ENCODE measurements at regions not wholly inside any gene's neighbourhood (a gene's known extent, or its start where the extent isn't known, plus 50 kb on each side); places are given as distances from the start of the nearest gene placed in this dataset.

DNA sequence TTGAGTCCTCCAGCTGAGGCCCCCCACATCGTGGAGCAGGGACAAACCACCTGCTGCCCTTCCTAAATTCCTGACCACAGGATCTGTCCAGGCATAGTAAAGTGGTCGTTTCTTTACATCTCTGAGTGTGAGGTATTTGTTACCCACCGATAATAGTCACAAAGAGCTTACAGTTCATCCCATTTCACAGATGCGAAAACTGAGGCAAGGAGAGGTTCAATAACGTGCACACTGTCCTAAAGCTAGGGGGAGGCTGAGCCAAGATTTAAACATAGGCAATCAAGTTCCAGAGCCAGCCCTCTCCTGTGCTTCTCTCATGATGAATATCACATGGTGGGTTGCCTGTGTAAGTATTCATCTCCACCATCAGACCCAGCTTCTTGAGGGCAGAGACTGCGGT, 135.4 kb downstream of the CCT6B start:
- in situ Hi-C loops (cut with MboI) = no loop called here
- H3K4me2 ChIP-seq (ENCODE audit: unreplicated experiment) = no peak overlapping the region
- H3K4me3 ChIP-seq = no peak overlapping the region
- H3K9ac ChIP-seq = no peak overlapping the region
- no peaks in the 10 kb centered on the region; the same call in 1 of the 2 replicates for H3K27me3 ChIP-seq (replicated peaks; ENCODE audit: insufficient read depth)
- H3K9me2 ChIP-seq (ENCODE audit: insufficient read depth) = no peaks in the 10 kb centered on the region
- no peaks in the 10 kb centered on the region for H4K20me1 ChIP-seq (ENCODE audit: insufficient read depth)
- H3K79me2 ChIP-seq (ENCODE audit: insufficient read depth) = no peaks in the 10 kb centered on the region
- 49 to 55% methylated on average over 6 of the region's 6 CpGs for WGBS, 2 experiments (ENCODE audit: low coverage in 1 of 2, low lambda C conversion rate in 2 of 2, missing lambda C conversion rate in 2 of 2)
- no peaks in the 10 kb centered on the region for H3F3A ChIP-seq (ENCODE audit: insufficient read depth)
- TF ChIP-seq EZH2phosphoT487 (IDR thresholded peaks at IDR 0.05; ENCODE audit: insufficient read depth, low read depth) (no peak), EZH2 (IDR thresholded peaks at IDR 0.05; ENCODE audit: insufficient read depth, poor library complexity, severe bottlenecking) (no peak)
- H3K4me1 ChIP-seq (ENCODE audit: insufficient read depth) = no peaks in the 10 kb centered on the region
- no peak for DNase-seq
- H3K36me3 ChIP-seq (ENCODE audit: low read depth) = no peaks in the 10 kb centered on the region
- H3K27ac ChIP-seq = no peak overlapping the region
- no peaks in the 10 kb centered on the region for H3K9me3 ChIP-seq (ENCODE audit: low read depth)
- no peak overlapping the region for H2AFZ ChIP-seq

DNA sequence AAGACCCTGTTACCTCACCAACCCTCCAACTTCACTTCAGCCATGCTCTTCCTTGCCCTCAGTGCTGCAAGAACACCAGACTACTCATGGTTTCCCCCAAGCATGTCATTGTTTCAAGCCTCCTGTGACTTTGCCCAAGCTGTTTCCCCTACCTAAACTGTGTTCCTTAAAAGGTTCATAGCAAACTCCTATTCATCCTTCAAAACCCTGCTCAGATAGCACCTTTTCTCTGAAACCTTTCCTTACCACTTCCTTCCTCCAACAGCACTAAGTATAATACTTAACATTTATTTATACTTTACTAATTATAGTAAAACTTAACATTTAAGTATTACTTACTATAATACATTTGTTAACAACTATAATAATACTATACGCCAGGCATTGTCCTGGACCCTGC, 136.2 kb downstream of the CCT6B start:
- 55 to 58% methylated on average over 1 of the region's 1 CpG for WGBS, 2 experiments (ENCODE audit: low coverage in 1 of 2, low lambda C conversion rate in 2 of 2, missing lambda C conversion rate in 2 of 2)
- TF ChIP-seq EZH2 (IDR thresholded peaks at IDR 0.05; ENCODE audit: insufficient read depth, poor library complexity, severe bottlenecking) = no peak
- no peak for TF ChIP-seq EZH2phosphoT487 (IDR thresholded peaks at IDR 0.05; ENCODE audit: insufficient read depth, low read depth)

GRCh38 chr17:34823023-34823422, 138.2 kb downstream of the CCT6B start:
- no peak overlapping the region for H2AFZ ChIP-seq
- no peaks in the 10 kb centered on the region for H4K20me1 ChIP-seq (ENCODE audit: insufficient read depth)
- H3K9ac ChIP-seq = no peak overlapping the region
- no peak overlapping the region for H3K4me3 ChIP-seq
- no peak overlapping the region for H3K27ac ChIP-seq
- TF ChIP-seq EZH2 (IDR thresholded peaks at IDR 0.05; ENCODE audit: insufficient read depth, poor library complexity, severe bottlenecking) (no peak), EZH2phosphoT487 (IDR thresholded peaks at IDR 0.05; ENCODE audit: insufficient read depth, low read depth) (no peak)
- 20 to 27% methylated on average over 6 of the region's 6 CpGs for WGBS, 2 experiments (ENCODE audit: low coverage in 1 of 2, low lambda C conversion rate in 2 of 2, missing lambda C conversion rate in 2 of 2)
- H3K9me2 ChIP-seq (ENCODE audit: insufficient read depth) = no peaks in the 10 kb centered on the region
- H3K79me2 ChIP-seq (ENCODE audit: insufficient read depth) = no peaks in the 10 kb centered on the region
- no peaks in the 10 kb centered on the region for H3K36me3 ChIP-seq (ENCODE audit: low read depth)
- H3K27me3 ChIP-seq (replicated peaks; ENCODE audit: insufficient read depth) = no peaks in the 10 kb centered on the region; the same call in 1 of the 2 replicates
- H3K4me2 ChIP-seq (ENCODE audit: unreplicated experiment) = no peak overlapping the region
- in situ Hi-C loops (cut with MboI) = no loop called here
- no peaks in the 10 kb centered on the region for H3F3A ChIP-seq (ENCODE audit: insufficient read depth)
- no peak for DNase-seq
- no peaks in the 10 kb centered on the region for H3K9me3 ChIP-seq (ENCODE audit: low read depth)
- no peaks in the 10 kb centered on the region for H3K4me1 ChIP-seq (ENCODE audit: insufficient read depth)

More for the DNA sequence above, 136.2 kb downstream of the CCT6B start:
- Histone ChIP-seq H3K4me3 (no peak overlapping the region), H3F3A (ENCODE audit: insufficient read depth) (no peaks in the 10 kb centered on the region), H4K20me1 (ENCODE audit: insufficient read depth) (no peaks in the 10 kb centered on the region), H3K27ac (no peak overlapping the region), H3K4me2 (ENCODE audit: unreplicated experiment) (no peak overlapping the region), H3K9me3 (ENCODE audit: low read depth) (no peaks in the 10 kb centered on the region), H3K36me3 (ENCODE audit: low read depth) (no peaks in the 10 kb centered on the region), H3K9ac (no peak overlapping the region), H3K9me2 (ENCODE audit: insufficient read depth) (no peaks in the 10 kb centered on the region), H3K4me1 (ENCODE audit: insufficient read depth) (no peaks in the 10 kb centered on the region), H2AFZ (no peak overlapping the region), H3K79me2 (ENCODE audit: insufficient read depth) (no peaks in the 10 kb centered on the region), H3K27me3 (replicated peaks; ENCODE audit: insufficient read depth) (no peaks in the 10 kb centered on the region; the same call in 1 of the 2 replicates)
- no peak for DNase-seq
- in situ Hi-C loops (cut with MboI) = no loop called here

DNA sequence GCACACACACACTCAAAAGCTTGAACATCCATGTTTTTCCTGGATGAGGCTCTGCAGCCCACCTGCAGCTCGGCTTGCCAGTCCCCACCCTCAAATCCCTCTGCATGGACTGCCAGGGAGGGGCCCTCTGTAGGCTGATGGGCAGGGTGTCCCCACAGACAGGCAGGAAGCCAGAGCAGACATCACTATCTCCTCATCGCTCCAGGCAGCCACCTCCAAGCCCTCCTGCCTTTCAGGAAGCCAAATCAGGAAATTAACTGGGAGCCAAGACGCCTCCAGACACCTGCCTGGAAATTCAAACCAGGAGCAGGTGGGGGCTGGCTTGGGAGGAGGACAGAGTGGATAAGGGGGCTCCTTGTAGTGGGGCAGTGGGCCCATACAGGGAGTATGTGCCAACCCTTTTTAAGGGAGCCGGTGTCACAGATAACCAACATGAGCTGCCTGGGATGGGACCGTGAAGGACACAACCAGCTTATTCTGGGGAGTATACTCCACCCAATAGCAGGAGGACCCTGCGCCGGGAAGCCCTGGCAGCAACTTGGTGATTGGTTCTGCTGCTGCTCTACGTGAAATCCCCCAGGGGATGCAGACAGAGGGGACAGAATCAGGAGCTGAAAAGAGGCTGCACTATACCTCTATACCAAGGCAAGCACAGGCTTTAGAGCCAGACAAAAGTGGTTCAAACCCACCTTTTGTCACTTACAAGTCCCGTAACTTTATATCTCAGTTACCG, 139.1 kb downstream of the CCT6B start:
- Histone ChIP-seq H3K27me3 (replicated peaks; ENCODE audit: insufficient read depth) (no peaks in the 10 kb centered on the region; the same call in 1 of the 2 replicates), H4K20me1 (ENCODE audit: insufficient read depth) (no peaks in the 10 kb centered on the region), H3K79me2 (ENCODE audit: insufficient read depth) (no peaks in the 10 kb centered on the region), H3F3A (ENCODE audit: insufficient read depth) (no peaks in the 10 kb centered on the region), H3K36me3 (ENCODE audit: low read depth) (no peaks in the 10 kb centered on the region), H3K9me3 (ENCODE audit: low read depth) (no peaks in the 10 kb centered on the region), H3K4me3 (no peak overlapping the region), H3K9me2 (ENCODE audit: insufficient read depth) (no peaks in the 10 kb centered on the region), H2AFZ (no peak overlapping the region), H3K4me1 (ENCODE audit: insufficient read depth) (no peaks in the 10 kb centered on the region), H3K9ac (no peak overlapping the region), H3K27ac (no peak overlapping the region), H3K4me2 (ENCODE audit: unreplicated experiment) (no peak overlapping the region)
- 30 to 32% methylated on average over 10 of the region's 10 CpGs for WGBS, 2 experiments (ENCODE audit: low coverage in 1 of 2, low lambda C conversion rate in 2 of 2, missing lambda C conversion rate in 2 of 2)
- no peak for DNase-seq
- in situ Hi-C loops (cut with MboI) = no loop called here
- TF ChIP-seq EZH2phosphoT487 (IDR thresholded peaks at IDR 0.05; ENCODE audit: insufficient read depth, low read depth) = no peak
- no peak for TF ChIP-seq EZH2 (IDR thresholded peaks at IDR 0.05; ENCODE audit: insufficient read depth, poor library complexity, severe bottlenecking)
